Hematopoietic multipotent progenitor cell treated with erythropoietin and hydrocortisone succinate and interleukin-3 and kit ligand, for 4 days (in vitro differentiated cells): ENCODE measurements at regions not wholly inside any gene's neighbourhood (a gene's known extent, or its start where the extent isn't known, plus 50 kb on each side); places are given as distances from the start of the nearest gene placed in this dataset.

Experiments
- DNase-seq: peaks from one replicate; pipeline ENCODE4 v3.0.0-alpha.2; 2015

DNA sequence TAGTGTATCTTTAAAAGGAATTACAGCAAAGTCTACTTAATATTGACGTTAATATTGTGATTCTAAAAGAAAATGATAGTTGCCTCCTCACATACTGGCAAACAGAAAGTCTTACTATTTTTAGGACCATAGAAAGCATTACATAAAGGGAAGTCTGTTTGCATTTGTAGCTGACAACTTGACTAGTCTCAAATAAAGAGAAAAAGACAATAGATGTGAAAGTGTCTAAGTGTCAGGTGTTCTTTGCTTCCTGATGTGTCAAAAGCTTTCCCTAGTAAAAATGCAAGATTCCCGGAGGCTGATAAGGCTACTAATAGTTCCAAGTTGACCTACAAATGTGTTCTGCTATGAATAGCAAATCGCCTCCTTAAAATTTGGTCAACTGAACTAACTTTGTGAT lies 259.7 kb downstream of the CDH10 start:
- DNase-seq = no peak

DNA sequence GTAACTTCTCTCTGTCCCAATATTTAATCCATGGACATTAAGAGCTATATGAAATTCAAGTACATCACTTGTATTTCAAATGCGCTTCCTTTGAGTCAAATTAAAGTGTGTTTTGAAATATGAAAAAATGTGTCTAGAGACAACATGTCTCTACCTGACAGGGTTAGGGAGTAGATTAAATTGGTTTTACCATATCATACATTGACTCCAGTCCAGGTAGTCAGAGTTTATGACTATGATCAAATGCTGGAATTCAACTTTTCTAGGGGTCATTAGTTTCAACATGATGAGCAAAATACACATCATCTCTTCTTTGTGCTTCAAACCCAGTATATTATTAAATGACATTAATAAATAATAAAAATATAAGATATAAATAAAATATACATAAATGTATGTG lies 259.2 kb downstream of the CDH10 start:
- DNase-seq = no peak

DNA sequence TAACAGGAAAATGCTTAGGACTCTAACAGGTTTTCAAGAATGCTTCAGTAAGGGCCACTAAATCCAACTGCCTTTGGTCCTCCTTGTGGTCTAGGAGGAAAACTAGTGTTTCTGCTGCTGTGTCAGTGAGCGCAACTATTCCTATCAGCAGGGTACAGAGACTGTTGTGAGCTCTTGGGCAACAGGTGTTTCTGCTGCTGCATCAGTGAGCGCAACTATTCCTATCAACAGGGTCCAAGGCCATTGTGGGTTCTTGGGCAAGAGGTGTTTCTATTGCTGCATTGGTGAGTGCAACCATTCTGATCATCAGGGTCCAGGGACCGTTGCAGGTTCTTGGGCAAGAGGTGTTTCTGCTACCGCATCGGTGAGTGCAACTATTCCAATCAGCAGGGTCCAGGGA lies 256.3 kb downstream of the CDH10 start:
- DNase-seq = no peak

DNA sequence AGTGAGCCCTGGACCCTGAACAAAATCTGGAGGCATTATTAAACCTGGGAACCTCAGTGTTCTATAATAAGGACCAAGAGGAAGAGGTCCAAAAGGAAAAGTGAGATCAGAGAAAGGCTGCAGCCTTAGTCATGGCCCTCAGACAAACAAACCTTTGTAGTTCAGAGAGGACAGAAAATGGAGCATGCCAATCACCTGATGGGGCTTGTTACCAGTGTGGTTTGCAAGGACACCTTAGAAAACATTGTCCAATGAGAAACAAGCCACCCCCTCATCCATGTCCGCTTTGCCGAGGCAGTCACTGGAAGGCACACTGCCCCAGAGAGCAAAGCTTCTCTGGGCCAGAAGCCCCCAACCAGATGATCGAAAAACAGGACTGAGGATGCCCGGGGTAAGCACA lies 254.8 kb downstream of the CDH10 start:
- DNase-seq = no peak

DNA sequence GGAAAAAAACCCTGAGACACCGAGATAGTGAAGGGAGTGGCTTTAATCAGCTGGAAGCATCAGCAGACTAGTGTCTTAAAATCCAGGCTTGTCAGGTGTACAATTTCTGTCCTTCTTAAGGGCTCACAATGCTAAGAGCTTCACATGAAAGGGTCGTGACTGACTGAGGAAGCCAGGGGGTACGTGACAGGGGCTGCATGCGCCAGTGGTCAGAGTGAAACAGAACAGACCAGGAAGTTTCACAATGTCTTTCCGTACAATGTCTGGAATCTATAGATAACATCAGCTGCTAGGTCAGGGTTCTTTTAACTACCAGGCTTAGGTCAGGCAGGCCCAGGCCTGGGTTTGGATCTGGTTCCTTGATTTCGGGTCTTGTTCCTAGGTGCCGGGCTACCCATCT lies 253.0 kb downstream of the CDH10 start:
- DNase-seq = peak; percentile 23

DNA sequence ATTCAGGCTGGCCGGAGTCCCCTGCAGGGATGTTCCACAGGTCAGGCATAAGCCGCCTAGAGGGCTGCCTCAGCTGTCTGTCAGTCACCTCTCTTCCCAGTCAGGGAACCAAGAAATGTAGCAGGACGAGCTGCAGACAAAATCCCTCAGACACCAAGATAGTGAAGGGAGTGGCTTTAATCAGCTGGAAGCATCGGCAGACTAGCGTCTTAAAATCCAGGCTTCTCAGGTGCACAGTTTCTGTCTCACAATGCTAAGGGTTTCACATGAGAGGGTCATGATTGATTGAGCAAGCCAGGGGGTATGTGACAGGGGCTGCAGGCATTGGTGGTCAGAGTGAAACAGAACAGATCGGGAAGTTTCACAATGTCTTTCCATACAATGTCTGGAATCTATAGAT lies 247.2 kb downstream of the CDH10 start:
- DNase-seq = no peak

DNA sequence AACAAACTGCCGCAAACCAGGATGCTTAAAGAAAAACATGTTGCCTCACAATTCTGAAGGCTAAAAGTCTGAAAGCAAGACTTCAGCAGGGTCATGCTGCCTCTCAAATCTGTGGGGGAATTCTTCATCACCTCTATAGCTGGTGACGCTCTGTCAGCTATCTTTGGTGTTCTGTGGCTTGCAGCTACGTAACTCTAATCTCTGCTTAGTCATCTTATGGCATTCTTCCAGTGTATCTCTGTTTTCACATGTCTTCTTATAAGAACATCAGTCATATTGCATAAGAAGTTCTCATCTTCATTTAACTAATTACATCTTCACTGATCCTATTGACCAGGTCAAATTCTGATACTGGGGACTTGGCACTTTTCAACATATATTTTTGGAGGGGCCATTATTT lies 243.0 kb downstream of the CDH10 start:
- DNase-seq = peak; percentile 27

DNA sequence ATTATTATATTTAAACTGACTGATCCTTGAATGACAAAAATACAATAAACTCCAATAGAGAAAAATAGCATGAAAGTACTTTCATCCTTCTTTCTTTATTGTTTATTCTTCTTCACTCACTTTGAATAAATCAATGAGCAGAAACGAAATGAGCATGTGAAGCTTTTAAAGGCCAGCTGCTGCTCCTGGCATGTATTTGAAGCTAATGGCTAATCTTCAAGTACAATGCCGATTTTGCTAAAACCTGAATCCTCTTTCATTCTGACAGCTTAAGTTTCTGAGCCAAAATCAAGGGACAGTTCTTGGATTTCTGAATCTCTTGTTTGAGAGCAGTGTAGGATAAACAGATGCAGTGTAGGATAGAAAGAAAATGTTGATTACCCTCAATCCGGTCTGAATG lies 237.3 kb downstream of the CDH10 start:
- DNase-seq = no peak

DNA sequence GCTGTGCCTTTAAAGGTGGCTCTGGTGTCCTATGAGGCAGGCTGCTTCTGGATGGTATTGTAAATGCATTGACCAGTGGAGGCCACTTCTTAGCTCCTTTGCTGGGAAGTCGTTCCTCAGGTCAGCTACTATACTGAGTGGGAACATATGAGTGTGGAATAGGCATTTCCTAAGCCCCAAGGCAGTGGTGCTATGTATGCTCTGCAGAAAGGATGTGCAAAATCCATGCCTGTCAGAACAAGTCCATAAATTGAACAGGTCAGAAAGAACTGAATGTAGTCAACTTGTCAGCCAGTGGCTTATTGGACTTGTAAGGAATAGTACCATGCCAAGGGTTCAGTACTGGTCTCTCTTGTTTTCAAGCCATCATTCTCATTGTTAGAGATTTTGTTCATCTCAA lies 216.4 kb downstream of the CDH10 start:
- no peak for DNase-seq

DNA sequence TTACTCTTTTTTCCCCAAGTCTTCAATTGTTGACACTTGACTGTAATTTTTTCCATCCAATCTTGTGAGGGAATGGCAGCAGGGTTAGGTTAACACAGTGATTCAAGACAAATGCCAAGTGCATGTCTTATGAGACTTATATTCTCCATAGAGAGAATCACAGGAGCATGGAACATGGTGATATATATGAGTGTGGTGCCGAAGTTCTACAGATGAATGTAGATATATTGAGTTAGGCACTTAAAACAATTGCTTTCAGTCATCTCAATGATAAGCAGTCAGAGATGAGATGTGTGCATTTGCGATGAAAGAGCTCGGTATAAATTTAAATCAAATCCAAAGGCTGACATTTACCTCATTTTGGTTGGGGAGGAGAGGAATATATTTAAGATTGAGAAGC lies 211.2 kb downstream of the CDH10 start:
- no peak for DNase-seq
